NCI-H2081 (cell line): ENCODE measurements at regions not wholly inside any gene's neighbourhood (a gene's known extent, or its start where the extent isn't known, plus 50 kb on each side); places are given as distances from the start of the nearest gene placed in this dataset.
"Not testable (repeated sequence)": the region's sequence is repeated elsewhere in the genome, so short reads cannot be mapped to it uniquely, and the experiment has no call there.

ENCODE experiments used
- DNase-seq, 2 experiments: peaks; one replicate each; lab custom pipeline; 2025; lab: John Stamatoyannopoulos, UW

DNA sequence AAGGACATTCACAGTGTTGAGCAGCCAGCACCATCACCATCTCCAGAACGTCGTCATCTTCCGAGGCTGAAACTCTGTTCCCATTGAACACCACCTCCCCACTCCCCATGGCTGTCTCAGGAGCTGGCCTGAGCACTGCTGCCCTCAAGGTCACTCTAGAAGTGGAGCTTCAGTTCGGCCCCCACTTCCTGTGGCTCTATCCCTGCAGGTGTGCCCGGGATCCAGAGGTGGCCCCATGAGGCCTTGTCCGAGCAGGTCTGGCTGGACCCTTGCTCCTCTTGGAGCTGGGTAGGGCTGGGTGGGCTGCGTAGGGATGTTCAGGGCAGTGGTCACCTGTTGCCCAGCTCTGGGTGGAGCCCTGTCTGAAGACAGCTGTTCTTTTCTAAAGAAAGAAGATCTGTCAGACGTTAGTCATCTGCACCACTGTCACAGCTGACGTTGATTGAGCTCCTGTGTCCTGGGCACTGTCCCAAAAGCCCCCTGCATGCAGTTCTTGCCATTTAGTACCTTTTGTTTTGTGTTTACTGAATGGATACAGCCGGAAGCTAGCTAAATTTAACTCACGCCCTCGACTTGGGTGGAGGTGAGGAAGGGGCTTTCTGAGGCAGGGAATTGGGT lies 75.5 kb upstream of the CLDN5 start:
- peak in 1 of 2 experiments; percentile 53 for DNase-seq

GRCh38 chr22:19603346-19603745 lies 79.1 kb upstream of the CLDN5 start:
- not testable (repeated sequence) for DNase-seq

DNA sequence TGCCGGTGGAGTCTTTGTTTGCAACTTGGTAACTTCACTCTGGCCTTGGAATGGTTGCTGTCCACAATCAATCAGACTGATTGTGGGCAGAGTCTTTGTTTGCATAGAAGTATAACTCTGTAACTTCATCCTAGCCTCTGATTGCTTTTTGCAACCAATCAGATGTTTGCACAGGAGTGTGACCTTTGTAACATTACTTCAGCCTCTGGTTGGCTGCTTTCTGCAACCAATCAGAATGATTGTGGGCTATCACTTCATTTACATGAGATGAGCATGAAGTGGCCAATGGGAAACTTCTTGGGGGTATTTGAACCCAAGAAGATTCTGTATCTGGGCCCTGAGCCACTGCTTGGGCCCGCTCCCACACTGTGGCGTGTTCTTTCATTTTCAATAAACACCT lies 79.6 kb upstream of the CLDN5 start:
- no peak for DNase-seq

DNA sequence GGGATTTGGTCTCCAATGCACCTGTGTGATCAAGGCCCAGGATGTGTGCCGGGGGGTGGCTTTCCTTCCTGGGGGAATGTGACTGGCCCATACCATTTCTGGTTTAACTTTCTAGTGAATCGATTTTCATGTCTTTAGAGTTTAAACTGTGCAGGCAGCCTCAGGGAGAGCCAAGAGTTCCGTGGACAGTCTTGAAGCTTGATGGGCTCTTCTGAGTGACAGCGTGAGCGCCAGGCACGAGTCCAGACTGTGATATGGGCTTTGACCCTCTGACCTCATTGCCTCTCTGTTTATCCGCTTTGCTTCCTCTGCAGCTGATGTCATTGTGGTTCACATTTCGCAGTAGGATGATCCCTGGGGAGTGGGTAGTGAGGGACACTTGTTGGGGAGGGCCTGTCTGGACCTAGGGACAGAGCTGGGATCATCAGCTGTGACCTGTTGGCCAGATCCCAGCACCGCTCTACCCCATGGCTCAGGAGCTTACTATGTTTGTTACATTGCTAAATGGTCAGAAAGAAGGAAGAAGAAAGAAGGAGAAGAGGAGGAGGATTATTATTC lies 80.6 kb upstream of the CLDN5 start:
- no peak for DNase-seq

DNA sequence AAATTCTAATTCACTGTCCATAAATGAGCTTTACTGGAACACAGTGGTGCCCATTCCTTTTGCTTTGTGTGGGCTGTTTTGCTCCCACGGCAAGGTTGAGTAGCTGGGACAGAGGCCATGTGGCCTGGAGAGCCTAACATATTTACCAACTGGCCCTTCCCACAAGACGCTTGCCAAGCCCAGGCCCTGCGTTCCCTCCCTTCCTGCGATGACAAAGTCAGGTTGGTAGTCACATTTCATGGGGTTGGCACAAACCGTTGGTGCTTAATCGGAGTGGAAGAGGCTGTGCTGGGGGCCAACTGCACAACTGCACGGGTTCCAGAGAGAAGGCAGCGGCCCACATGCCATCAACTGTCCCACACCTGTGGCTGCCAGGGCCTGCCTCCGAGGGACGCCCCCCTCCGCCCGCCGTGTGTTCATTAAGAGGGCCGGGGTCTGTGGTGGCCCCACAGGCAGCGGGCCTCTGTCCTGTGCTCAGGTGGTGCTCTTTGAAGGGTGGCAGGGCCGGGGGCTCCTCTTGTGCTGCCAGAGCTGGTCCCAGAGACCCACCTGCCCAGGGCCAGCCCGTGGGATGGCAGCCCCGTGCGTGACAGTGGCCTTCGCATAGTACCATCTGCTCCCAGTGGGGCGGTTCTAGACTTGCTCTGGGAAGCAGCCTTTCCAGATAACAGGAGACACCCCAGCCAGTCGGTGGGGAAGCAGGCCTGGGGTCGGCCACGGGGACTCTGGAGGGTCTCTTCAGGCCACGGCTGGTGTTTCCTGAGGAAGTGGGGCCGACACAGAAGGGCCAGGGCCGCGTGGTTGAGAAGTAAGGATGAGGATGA lies 81.5 kb upstream of the CLDN5 start:
- DNase-seq = no peak

DNA sequence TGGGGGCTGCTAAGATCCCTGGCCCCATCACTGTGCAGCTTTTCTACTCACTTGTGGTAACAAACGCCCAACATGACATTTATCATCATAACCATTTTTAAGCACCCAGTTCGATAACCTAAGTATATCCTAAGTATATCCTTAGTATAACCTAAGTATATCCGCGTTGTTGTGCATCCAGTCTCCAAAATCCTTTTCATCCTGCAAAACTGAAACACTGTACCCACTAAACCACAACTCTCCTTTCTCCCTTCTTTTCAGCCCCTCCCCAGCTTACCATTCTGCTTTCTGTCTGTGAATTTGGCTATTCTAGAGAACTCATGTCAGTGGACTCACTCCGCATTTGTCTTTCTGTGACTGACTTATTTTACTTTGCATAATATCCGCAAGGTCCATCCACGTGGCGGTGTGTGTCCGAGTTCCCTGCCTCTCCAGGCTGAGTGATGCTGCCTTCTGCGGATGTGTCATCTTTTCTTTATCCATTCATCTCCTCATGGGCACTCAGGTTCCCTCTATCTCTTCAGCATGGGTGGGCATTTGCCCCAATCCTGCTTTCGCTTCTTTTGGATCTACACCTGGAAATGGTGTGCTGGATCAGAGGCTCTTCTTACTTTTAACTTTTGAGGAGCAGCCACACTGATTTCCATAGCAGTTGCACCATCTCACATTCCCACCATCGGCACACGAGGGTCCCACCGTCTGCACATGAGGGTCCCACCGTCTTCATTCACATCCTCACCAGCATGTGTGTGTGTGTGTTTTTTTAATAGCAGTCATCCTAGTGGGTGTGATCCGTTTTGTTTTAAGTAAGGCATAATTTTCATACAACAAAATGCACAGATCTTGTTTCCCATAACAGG lies 82.4 kb upstream of the CLDN5 start:
- no peak for DNase-seq

- DNase-seq = peak; percentile 93 to 97
Observed at GRCh38 chr22:19607192-19608002, 83.2 kb upstream of the CLDN5 start.

DNA sequence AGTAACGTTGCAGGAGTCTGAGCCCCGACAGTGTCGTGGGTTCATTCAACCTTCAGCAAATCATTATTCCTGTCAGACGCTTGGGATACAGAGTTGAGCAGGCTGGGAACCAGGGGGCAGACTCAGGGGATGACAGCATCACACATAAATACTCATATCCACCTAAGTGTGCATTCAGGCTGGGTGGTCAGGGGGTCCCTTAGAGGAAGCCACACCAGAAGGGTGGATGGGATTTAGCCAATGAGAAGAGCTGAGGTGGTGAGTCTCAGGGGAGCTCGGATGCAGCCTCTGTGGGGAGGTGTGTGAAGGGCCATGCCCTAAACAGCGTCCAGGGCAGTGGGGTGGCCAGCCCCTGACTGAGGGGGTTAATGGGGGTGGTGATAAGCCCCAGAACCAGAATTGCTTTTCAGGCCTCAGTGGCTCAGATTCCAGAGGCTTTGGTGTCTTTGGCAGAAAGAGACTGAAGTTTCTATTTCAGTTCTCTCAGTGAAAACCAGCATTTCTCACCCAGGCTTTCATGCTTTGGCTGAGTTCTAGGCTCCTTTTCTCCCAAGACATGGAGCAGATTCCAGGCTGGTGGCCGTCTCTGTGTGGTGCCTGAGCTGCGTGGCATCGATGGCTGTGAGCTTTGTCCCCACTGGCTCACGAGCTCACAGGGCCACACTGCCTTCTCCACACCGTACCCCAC lies 83.9 kb upstream of the CLDN5 start:
- DNase-seq = no peak

DNA sequence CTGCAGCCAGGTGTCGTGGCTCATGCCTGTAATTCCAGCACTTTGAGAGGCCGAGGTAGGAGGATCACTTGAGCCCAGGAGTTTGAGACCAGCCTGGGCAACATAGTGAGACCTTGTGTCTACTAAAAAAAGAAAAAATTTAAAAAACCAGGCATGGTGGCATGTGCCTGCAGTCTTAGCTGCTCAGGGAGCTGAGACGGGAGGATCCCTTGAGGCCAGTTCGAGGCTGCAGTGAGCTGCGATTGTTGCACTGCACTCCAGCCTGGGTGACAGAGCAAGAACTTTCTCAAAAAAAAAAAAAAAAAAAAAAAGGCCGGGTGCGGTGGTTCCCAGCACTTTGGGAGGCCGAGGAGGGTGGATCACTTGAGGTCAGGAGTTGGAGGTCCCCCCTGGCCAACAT lies 85.5 kb upstream of the CLDN5 start:
- not testable (repeated sequence) for DNase-seq

DNA sequence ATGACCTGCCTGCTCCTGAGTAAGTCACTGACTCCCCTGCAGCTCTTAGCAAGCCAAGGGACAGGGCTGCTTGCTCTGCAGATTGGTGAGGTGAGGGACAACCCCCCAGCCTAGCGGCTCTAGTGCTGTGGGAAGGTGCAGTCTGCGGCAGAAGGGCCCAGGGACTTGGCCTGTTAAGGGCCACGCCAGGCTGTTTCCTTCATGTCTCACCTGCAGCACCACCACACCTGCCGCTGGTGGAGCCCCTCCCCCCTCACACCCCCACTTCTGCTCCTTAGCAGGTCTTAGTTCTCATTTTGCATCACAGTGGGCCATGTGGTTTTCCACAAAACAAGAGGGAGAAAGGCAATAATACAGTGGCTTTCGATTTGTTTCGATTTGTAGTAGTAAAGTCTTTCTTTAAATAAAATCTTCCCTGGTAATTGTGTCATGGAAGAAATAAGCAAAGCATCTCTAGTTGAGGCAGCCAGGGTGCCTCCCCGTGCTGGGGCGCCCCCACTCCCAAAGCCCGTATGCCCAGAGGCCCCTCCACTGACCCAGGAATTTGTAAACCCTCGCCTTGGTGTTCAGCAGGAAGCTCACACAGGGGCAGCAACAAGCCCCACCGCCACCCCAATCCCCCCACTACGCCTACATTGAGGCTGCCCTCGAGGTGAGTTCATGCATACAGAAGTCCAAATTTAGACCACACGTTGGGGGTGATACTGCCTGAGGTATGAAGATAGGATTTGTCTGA lies 86.5 kb upstream of the CLDN5 start:
- DNase-seq = no peak

DNA sequence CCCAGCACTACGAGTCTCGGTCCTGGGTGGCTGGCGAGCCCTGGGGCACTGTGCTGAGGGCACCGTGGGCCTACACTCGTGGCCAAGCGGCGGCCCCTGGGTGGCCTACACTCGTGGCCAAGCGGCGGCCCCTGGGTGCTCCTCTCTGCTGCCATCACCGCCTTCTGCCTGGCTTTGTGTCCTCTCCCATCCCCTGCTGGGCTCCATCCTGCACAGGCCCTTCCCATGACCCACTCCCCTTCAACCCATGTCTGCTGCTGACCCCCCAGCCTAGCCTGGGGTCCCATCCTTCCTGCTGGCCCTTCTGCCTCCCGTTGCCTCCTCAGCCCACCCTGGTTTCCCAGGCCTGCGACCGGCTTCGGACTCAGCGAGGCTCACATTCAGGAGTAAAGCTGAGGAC lies 87.4 kb upstream of the CLDN5 start:
- no peak for DNase-seq

- no peak for DNase-seq
Observed at GRCh38 chr22:19612866-19613572, 88.8 kb upstream of the CLDN5 start.

- DNase-seq = no peak
Observed at GRCh38 chr22:19614536-19614863, 90.3 kb upstream of the CLDN5 start.

DNA sequence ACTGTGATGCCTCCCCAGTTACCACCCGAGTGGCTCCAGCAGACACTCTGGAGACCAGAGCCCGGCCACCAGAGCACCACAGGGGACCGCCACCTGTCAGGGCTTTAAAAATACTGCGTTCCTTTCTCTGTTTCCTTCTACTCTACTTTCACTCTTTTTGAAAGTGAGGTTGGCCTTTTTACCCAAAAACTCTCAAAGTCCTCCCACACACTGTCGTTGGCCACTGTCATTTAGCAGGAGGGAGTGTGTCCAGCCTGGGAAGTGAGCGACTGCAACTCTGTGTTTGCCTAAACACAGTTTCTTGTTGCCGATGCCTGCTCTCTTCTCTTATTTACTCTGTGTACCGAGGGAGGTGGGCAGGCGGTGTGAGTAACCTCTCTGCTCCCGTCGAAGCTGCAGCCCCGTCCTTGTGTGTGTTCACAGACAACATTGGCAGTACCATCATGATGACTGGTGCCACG lies 90.8 kb upstream of the CLDN5 start:
- DNase-seq = no peak

- DNase-seq = no peak
Observed at GRCh38 chr22:19615867-19616581, 91.8 kb upstream of the CLDN5 start.

DNA sequence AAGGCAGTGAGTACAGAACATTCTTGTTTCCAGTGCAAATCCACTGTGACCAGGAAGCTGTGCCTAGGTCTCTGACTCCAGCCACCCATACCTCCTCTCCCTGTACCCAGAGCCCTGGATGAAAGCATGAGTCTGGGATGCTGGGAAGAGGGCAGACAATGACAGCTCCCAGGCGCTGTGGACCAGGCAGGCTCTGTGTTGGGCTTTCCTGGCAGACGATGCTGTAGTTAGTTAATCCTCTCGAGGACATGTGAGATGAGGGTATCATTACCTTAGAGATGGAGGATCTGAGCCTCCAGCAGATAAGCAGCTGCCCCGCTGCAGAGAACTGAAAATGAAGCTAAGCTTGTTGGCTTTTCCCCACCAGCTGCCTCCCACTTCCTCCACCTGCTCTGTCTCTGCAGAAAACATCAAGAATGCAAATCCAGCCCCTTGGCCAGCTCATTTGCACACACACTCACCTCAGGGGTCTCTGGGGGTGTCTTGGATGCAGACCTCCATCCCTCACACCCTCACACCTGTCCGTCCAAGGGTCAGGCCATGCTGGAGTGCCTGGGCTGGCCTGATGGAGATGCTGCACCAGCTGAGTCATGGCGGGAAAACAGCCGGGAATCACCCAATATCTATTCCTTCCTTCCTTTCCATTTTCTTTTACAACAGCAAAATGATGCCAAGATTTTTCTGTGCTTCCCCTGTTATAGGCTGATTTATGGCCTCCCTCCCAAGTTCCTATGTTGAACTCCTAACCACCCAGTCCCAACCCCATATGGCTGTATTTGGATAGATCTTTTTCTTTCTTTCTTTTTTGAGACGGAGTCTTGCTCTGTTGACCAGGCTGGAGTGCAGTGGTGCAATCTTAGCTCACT lies 94.9 kb upstream of the SEPTIN5 start:
- no peak for DNase-seq

DNA sequence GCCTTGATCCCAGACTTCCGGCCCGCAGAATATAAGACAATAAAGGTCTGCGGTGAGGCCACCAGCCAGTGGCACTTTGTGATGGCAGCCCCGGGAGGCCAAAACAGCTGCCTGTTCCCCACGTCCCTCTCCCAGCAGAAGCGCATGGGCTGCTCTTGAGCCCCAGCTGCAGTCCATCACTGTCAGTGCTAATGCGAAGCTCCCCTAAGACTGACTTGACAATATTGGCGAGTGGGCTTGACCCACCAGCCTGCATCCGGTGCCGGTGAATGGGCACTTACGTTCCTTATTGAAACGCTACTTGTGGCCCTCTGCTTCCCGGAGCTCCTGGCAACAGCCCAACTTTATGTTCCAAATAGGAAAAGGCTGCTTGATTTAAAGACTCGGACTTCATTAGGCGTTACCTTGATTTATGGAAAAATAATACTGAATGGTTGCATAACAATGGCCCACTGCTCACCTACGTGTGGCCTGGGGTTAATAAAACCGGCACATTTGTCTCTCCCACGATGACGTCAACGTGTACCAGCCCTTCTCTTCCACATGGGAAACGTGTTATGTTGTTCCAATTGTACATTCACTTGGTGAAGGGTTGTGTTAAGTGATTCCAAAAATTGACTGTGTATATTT lies 93.4 kb upstream of the SEPTIN5 start:
- no peak for DNase-seq
